Osteocyte (in vitro differentiated cells): ENCODE measurements at regions not wholly inside any gene's neighbourhood (a gene's known extent, or its start where the extent isn't known, plus 50 kb on each side); places are given as distances from the start of the nearest gene placed in this dataset.
"Not testable (repeated sequence)": the region's sequence is repeated elsewhere in the genome, so short reads cannot be mapped to it uniquely, and the experiment has no call there.

ENCODE experiments used
- DNase-seq: peaks from one replicate; pipeline ENCODE4 v3.0.0; 2021; ENCODE audit warnings: mixed read lengths; ENCODE audit not compliant: unreplicated experiment; ENCODE audit errors: extremely low spot score
- H3K27ac Mint-ChIP-seq: one replicate; pipeline ENCODE4 v1.8.0; 2021; ENCODE audit warnings: mild to moderate bottlenecking, mixed read lengths; ENCODE audit not compliant: unreplicated experiment
- H3K27me3 Mint-ChIP-seq: one replicate; pipeline ENCODE4 v1.8.0; 2021; ENCODE audit warnings: mixed read lengths; ENCODE audit not compliant: unreplicated experiment
- H3K36me3 Mint-ChIP-seq: one replicate; pipeline ENCODE4 v1.8.0; 2021; ENCODE audit warnings: mixed read lengths; ENCODE audit not compliant: unreplicated experiment
- H3K4me1 Mint-ChIP-seq: one replicate; pipeline ENCODE4 v1.8.0; 2021; ENCODE audit warnings: mixed read lengths; ENCODE audit not compliant: unreplicated experiment
- H3K4me3 Mint-ChIP-seq: one replicate; pipeline ENCODE4 v1.8.0; 2021; ENCODE audit warnings: mild to moderate bottlenecking, moderate library complexity, mixed read lengths; ENCODE audit not compliant: unreplicated experiment
- H3K9me3 Mint-ChIP-seq: one replicate; pipeline ENCODE4 v1.8.0; 2021; ENCODE audit warnings: mixed read lengths; ENCODE audit not compliant: unreplicated experiment
- CTCF ChIP-seq: fragments of 200-600 bp; sonication (generic); IDR thresholded peaks from 2 replicates; pipeline ENCODE4 v1.5.0; 2021; ENCODE audit warnings: antibody characterized with exemption, mild to moderate bottlenecking, moderate library complexity

GRCh38 chr3:147117631-147118030 lies 288.7 kb downstream of the ZIC4 start:
- no peak for TF ChIP-seq CTCF
- no peak for DNase-seq
- H3K36me3 Mint-ChIP-seq, result no peaks in the 10 kb centered on the region
- peaks cover 5% of the 10 kb centered on the region for H3K9me3 Mint-ChIP-seq
- H3K4me1 Mint-ChIP-seq, result peaks cover 45% of the 10 kb centered on the region
- no peak overlapping the region for H3K4me3 Mint-ChIP-seq
- no peak overlapping the region for H3K27ac Mint-ChIP-seq
- H3K27me3 Mint-ChIP-seq, result no peaks in the 10 kb centered on the region

- Mint-ChIP-seq H3K36me3 (peaks cover 3% of the 10 kb centered on the region), H3K4me1 (peaks cover 22% of the 10 kb centered on the region), H3K27ac (peak overlapping the region; percentile 73), H3K4me3 (no peak overlapping the region), H3K9me3 (peaks cover 10% of the 10 kb centered on the region), H3K27me3 (no peaks in the 10 kb centered on the region)
- no peak for DNase-seq
- no peak for TF ChIP-seq CTCF
These were observed 292.9 kb downstream of the ZIC4 start for GRCh38 chr3:147113293-147114044.

- H3K36me3 Mint-ChIP-seq, result peaks cover 2% of the 10 kb centered on the region
- DNase-seq, result no peak
These were observed 307.3 kb downstream of the ZIC4 start for GRCh38 chr3:147099076-147099475.

GRCh38 chr3:147090461-147090860 lies 315.9 kb downstream of the ZIC4 start:
- H3K4me3 Mint-ChIP-seq, result no peak overlapping the region
- H3K27me3 Mint-ChIP-seq, result no peaks in the 10 kb centered on the region
- no peak for TF ChIP-seq CTCF
- no peaks in the 10 kb centered on the region for H3K36me3 Mint-ChIP-seq
- no peaks in the 10 kb centered on the region for H3K9me3 Mint-ChIP-seq
- H3K4me1 Mint-ChIP-seq, result no peaks in the 10 kb centered on the region
- no peak overlapping the region for H3K27ac Mint-ChIP-seq
- no peak for DNase-seq

More at GRCh38 chr3:147099076-147099475, 307.3 kb downstream of the ZIC4 start:
- Mint-ChIP-seq H3K4me1 (no peaks in the 10 kb centered on the region), H3K27me3 (no peaks in the 10 kb centered on the region), H3K4me3 (no peak overlapping the region), H3K9me3 (peaks cover 13% of the 10 kb centered on the region), H3K27ac (no peak overlapping the region)
- no peak for TF ChIP-seq CTCF

GRCh38 chr3:147089286-147089685 lies 317.1 kb downstream of the ZIC4 start:
- Mint-ChIP-seq H3K36me3 (no peaks in the 10 kb centered on the region), H3K27ac (no peak overlapping the region), H3K9me3 (no peaks in the 10 kb centered on the region), H3K27me3 (no peaks in the 10 kb centered on the region), H3K4me3 (no peak overlapping the region), H3K4me1 (no peaks in the 10 kb centered on the region)
- DNase-seq, result no peak
- TF ChIP-seq CTCF, result no peak

GRCh38 chr3:147059500-147059899 lies 346.8 kb downstream of the ZIC4 start:
- not testable (repeated sequence) for H3K36me3 Mint-ChIP-seq, H3K4me1 Mint-ChIP-seq, DNase-seq, H3K4me3 Mint-ChIP-seq, H3K27me3 Mint-ChIP-seq, H3K27ac Mint-ChIP-seq
- peaks cover 20% of the 10 kb centered on the region for H3K9me3 Mint-ChIP-seq
